Loucy (cell line): ENCODE measurements at regions not wholly inside any gene's neighbourhood (a gene's known extent, or its start where the extent isn't known, plus 50 kb on each side); places are given as distances from the start of the nearest gene placed in this dataset.

Experiments used
- CTCF ChIP-seq: fragments of 200-600 bp; sonication (generic); conservative IDR thresholded peaks from 2 replicates; pipeline ENCODE4 v1.5.1; 2014; ENCODE audit warnings: mild to moderate bottlenecking, antibody characterized with exemption, low read length
- EZH2phosphoT487 ChIP-seq: fragments of 200-600 bp; IDR thresholded peaks from 2 replicates; pipeline ENCODE4 v1.6.1; 2018; ENCODE audit warnings: antibody characterized with exemption, mild to moderate bottlenecking, moderate library complexity, borderline replicate concordance

- no peak for TF ChIP-seq CTCF
- TF ChIP-seq EZH2phosphoT487, result no peak
Measured at GRCh38 chr10:31136930-31137885, 105.5 kb upstream of the ZNF438 start.
